ENCODE measurements at regions not wholly inside any gene's neighbourhood (a gene's known extent, or its start where the extent isn't known, plus 50 kb on each side); places are given as distances from the start of the nearest gene placed in this dataset.

DNA sequence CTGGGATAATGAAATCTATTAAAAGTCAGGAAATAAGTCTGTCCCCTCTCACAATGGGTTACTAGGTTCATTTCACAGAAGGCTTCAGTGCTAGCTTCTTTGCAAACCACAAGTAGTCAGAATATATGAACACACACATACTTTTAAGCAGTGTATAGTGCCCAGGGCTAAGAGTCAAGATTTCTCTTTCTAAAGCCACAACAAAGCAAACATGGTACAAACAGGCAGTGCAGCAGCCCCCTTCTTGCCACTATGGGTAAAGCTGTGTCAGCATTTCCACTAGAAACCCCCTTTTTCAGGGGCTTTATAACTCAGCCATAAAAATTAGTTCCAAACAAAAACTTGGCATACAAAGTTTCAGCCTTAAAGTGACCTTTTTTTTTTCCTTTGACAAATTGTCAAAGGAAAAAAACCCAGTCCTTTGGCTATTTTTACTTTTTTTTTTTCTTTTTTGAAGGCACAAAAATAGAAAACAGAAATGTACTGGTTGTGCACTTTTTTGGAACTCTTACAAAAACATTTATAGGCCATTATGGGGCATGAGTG is 315.4 kb downstream of the LMO4 start:
- no peak for TF ChIP-seq CTCF (IDR thresholded peaks at IDR 0.05)
- Mint-ChIP-seq H3K27ac (ENCODE audit: unreplicated experiment) (no peak overlapping the region), H3K9me3 (ENCODE audit: low read depth) (no peaks in the 10 kb centered on the region), H3K27me3 (ENCODE audit: low read depth) (peaks cover 5% of the 10 kb centered on the region), H3K4me3 (ENCODE audit: unreplicated experiment) (no peak overlapping the region), H3K4me1 (ENCODE audit: low read depth) (peaks cover 10% of the 10 kb centered on the region), H3K36me3 (ENCODE audit: low read depth) (no peaks in the 10 kb centered on the region)
- no peak for DNase-seq (ENCODE audit: low spot score)

DNA sequence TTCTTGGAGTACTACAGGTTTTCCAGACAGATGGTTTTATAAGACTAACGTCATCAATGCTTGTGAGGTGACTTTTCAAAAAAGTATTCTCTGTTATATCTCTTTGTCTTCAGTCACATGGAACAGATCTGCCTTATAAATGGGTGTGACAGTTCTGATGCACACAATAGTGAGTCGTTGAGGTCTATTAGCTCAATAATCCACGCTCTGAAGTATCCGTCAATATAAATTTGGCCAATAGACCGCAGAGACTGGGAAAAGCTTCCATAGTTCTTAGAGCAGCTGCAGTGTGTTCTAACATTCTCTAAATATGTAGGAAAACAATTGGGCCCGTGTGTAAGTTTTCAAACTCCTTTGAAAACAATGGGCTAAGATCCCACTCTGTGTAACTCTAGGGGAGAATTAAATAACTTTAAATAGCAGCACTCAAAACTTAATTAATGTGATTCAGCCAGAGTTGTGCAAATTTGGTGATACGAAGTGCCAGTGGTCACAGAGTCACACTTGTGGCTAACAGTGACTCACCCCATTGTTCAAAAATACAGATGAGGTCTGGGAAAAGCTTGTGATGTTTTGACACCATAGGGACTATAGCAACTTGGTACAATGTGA is 316.0 kb downstream of the LMO4 start:
- Mint-ChIP-seq H3K4me3 (ENCODE audit: unreplicated experiment) (no peak overlapping the region), H3K36me3 (ENCODE audit: low read depth) (no peaks in the 10 kb centered on the region), H3K27ac (ENCODE audit: unreplicated experiment) (no peak overlapping the region), H3K4me1 (ENCODE audit: low read depth) (peaks cover 10% of the 10 kb centered on the region), H3K9me3 (ENCODE audit: low read depth) (no peaks in the 10 kb centered on the region), H3K27me3 (ENCODE audit: low read depth) (peaks cover 5% of the 10 kb centered on the region)
- DNase-seq (ENCODE audit: low spot score) = no peak
- no peak for TF ChIP-seq CTCF (IDR thresholded peaks at IDR 0.05)

DNA sequence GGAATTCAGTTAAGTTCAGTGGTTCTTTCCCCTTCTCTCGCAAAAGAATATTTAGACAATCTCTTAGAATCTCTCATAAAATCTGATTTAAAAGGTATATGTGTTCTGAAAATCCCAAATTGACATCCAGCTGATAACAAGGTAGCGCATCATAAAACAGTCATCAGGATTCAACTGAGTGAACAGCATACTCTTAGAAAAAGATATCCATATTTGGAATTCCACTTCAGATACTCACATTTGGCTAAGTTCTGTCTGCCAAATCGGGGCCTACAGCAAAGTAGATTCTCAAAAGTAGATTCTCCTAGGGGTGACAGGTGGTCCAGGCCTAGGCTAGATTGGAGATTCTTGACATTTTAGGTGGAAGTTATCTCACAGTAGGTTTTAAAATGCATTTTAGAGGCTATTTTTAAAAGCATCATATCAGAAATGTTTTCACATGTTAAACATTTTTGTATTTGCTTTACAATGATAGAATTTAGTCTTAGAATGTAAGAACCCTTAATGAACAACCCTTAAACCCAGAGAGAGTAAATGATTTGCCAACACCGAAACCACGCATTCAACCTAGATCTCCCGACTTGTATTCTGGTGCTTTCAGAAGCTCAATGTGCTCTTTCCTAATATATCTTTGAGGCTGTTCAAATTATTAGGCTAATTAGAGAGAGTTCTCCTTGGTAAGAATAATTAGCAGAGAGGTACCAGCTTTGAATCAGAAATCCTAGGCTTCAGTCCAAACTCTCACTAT is 318.9 kb downstream of the LMO4 start:
- no peak overlapping the region for H3K4me3 Mint-ChIP-seq (ENCODE audit: unreplicated experiment)
- peaks cover 10% of the 10 kb centered on the region for H3K4me1 Mint-ChIP-seq (ENCODE audit: low read depth)
- no peak for TF ChIP-seq CTCF (IDR thresholded peaks at IDR 0.05)
- H3K27me3 Mint-ChIP-seq (ENCODE audit: low read depth) = no peaks in the 10 kb centered on the region
- H3K27ac Mint-ChIP-seq (ENCODE audit: unreplicated experiment) = no peak overlapping the region
- H3K9me3 Mint-ChIP-seq (ENCODE audit: low read depth) = no peaks in the 10 kb centered on the region
- no peaks in the 10 kb centered on the region for H3K36me3 Mint-ChIP-seq (ENCODE audit: low read depth)
- DNase-seq (ENCODE audit: low spot score) = no peak

- H3K27me3 Mint-ChIP-seq (ENCODE audit: low read depth) = no peaks in the 10 kb centered on the region
- H3K4me1 Mint-ChIP-seq (ENCODE audit: low read depth) = peaks cover 10% of the 10 kb centered on the region
- no peaks in the 10 kb centered on the region for H3K9me3 Mint-ChIP-seq (ENCODE audit: low read depth)
- DNase-seq (ENCODE audit: low spot score) = no peak
- no peak overlapping the region for H3K4me3 Mint-ChIP-seq (ENCODE audit: unreplicated experiment)
- no peak overlapping the region for H3K27ac Mint-ChIP-seq (ENCODE audit: unreplicated experiment)
- H3K36me3 Mint-ChIP-seq (ENCODE audit: low read depth) = no peaks in the 10 kb centered on the region
- TF ChIP-seq CTCF (IDR thresholded peaks at IDR 0.05) = no peak
Observed at GRCh38 chr1:87648323-87649119, 319.8 kb downstream of the LMO4 start.

DNA sequence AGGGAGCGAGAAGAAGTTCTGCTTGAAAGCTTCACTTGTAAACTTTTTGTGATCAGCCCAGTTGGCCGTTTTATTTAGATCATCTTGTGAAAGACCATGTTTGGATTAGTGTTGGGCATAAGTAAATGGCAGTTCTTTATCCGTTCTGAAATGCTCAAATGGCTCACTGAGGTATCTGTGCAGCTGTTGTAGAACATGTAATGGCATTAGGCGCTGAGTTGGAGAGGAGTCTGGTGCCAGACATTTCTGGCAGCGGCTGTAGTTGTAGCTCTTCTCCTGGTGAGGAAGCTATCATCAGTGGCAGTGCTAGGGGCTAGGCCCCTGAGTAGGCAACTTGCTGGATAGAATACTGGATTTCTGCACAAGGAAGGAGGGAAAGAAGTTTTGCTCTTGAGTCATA is 321.6 kb downstream of the LMO4 start:
- H3K4me3 Mint-ChIP-seq (ENCODE audit: unreplicated experiment) = no peak overlapping the region
- no peak for DNase-seq (ENCODE audit: low spot score)
- TF ChIP-seq CTCF (IDR thresholded peaks at IDR 0.05) = no peak
- H3K27me3 Mint-ChIP-seq (ENCODE audit: low read depth) = no peaks in the 10 kb centered on the region
- H3K27ac Mint-ChIP-seq (ENCODE audit: unreplicated experiment) = no peak overlapping the region
- no peaks in the 10 kb centered on the region for H3K36me3 Mint-ChIP-seq (ENCODE audit: low read depth)
- H3K4me1 Mint-ChIP-seq (ENCODE audit: low read depth) = no peaks in the 10 kb centered on the region
- H3K9me3 Mint-ChIP-seq (ENCODE audit: low read depth) = no peaks in the 10 kb centered on the region
